ENCODE measurements at regions not wholly inside any gene's neighbourhood (a gene's known extent, or its start where the extent isn't known, plus 50 kb on each side); places are given as distances from the start of the nearest gene placed in this dataset.

- no peaks in the 10 kb centered on the region for H3K36me3 ChIP-seq
- H3K9me3 ChIP-seq, result no peaks in the 10 kb centered on the region
- peak overlapping the region in 2 of 4 donors; percentile 30 to 51 for H3K27ac ChIP-seq (replicated peaks in 1 of 4)
- TF ChIP-seq, protein P1, sequence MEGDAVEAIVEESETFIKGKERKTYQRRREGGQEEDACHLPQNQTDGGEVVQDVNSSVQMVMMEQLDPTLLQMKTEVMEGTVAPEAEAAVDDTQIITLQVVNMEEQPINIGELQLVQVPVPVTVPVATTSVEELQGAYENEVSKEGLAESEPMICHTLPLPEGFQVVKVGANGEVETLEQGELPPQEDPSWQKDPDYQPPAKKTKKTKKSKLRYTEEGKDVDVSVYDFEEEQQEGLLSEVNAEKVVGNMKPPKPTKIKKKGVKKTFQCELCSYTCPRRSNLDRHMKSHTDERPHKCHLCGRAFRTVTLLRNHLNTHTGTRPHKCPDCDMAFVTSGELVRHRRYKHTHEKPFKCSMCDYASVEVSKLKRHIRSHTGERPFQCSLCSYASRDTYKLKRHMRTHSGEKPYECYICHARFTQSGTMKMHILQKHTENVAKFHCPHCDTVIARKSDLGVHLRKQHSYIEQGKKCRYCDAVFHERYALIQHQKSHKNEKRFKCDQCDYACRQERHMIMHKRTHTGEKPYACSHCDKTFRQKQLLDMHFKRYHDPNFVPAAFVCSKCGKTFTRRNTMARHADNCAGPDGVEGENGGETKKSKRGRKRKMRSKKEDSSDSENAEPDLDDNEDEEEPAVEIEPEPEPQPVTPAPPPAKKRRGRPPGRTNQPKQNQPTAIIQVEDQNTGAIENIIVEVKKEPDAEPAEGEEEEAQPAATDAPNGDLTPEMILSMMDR (IDR thresholded peaks at IDR 0.05), result no peak
- TF ChIP-seq EP300 (IDR thresholded peaks at IDR 0.05), result no peak
- no peak for TF ChIP-seq POLR2A (IDR thresholded peaks at IDR 0.05; ENCODE audit: low read depth)
- TF ChIP-seq POLR2AphosphoS5 (IDR thresholded peaks at IDR 0.05), result no peak
- peaks cover 0 to 5% (median 0%) of the 10 kb centered on the region in 4 donors for H3K27me3 ChIP-seq
- intact Hi-C loops (cut with DNase I), result no loop called here
- H3K4me1 ChIP-seq, result peaks cover 29 to 57% (median 45%) of the 10 kb centered on the region in 4 donors
- no peak overlapping the region for H3K4me3 ChIP-seq
- 79% methylated on average over 11 of the region's 11 CpGs for WGBS
- DNase-seq (ENCODE audit: extremely low spot score), result no peak
These were observed 81.7 kb upstream of the TAF1B start for GRCh38 chr2:9761577-9761976.

DNA sequence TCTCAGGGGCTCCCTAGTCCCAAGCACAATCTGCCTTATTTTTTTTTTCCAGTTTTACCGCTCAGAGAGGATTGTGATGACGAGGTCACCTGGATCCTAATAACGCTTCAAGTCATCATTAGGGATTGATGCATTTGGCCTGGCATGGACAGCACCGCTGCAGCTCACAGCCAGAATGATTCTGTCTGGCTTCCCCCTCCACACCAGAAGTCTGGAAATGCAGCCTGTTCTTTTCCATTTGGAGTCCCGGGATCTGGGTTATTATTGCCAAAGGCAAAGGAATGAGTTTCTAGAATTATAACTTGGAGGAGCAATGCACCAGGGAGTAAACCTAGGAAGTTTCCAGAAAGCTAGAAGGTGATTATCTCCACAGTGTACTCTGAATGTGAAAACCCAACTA lies 81.1 kb upstream of the TAF1B start:
- 87% methylated on average over 5 of the region's 5 CpGs for WGBS
- H3K36me3 ChIP-seq, result no peaks in the 10 kb centered on the region
- no peak for DNase-seq (ENCODE audit: extremely low spot score)
- peaks cover 26 to 51% (median 40%) of the 10 kb centered on the region in 4 donors for H3K4me1 ChIP-seq
- H3K4me3 ChIP-seq, result no peak overlapping the region
- intact Hi-C loops (cut with DNase I), result no loop called here
- H3K27me3 ChIP-seq, result no peaks in the 10 kb centered on the region
- TF ChIP-seq, protein P1 (IDR thresholded peaks at IDR 0.05), result no peak
- TF ChIP-seq EP300 (IDR thresholded peaks at IDR 0.05) (no peak), POLR2AphosphoS5 (IDR thresholded peaks at IDR 0.05) (no peak), POLR2A (IDR thresholded peaks at IDR 0.05; ENCODE audit: low read depth) (no peak)
- H3K9me3 ChIP-seq, result no peaks in the 10 kb centered on the region
- peak overlapping the region in 2 of 4 donors; percentile 30 to 51 for H3K27ac ChIP-seq (replicated peaks in 1 of 4)

GRCh38 chr2:9762941-9763340 lies 80.3 kb upstream of the TAF1B start:
- Histone ChIP-seq H3K4me3 (no peak overlapping the region), H3K36me3 (no peaks in the 10 kb centered on the region), H3K9me3 (no peaks in the 10 kb centered on the region), H3K27me3 (no peaks in the 10 kb centered on the region), H3K27ac (replicated peaks in 1 of 4) (peak overlapping the region in 2 of 4 donors; percentile 30 to 51), H3K4me1 (peaks cover 23 to 44% (median 33%) of the 10 kb centered on the region in 4 donors)
- DNase-seq (ENCODE audit: extremely low spot score), result no peak
- no peak for TF ChIP-seq EP300 (IDR thresholded peaks at IDR 0.05)
- TF ChIP-seq, protein P1 (IDR thresholded peaks at IDR 0.05), result no peak
- no peak for TF ChIP-seq POLR2A (IDR thresholded peaks at IDR 0.05; ENCODE audit: low read depth)
- no peak for TF ChIP-seq POLR2AphosphoS5 (IDR thresholded peaks at IDR 0.05)
- intact Hi-C loops (cut with DNase I), result no loop called here
- WGBS, result 94% methylated on average over 5 of the region's 9 CpGs

DNA sequence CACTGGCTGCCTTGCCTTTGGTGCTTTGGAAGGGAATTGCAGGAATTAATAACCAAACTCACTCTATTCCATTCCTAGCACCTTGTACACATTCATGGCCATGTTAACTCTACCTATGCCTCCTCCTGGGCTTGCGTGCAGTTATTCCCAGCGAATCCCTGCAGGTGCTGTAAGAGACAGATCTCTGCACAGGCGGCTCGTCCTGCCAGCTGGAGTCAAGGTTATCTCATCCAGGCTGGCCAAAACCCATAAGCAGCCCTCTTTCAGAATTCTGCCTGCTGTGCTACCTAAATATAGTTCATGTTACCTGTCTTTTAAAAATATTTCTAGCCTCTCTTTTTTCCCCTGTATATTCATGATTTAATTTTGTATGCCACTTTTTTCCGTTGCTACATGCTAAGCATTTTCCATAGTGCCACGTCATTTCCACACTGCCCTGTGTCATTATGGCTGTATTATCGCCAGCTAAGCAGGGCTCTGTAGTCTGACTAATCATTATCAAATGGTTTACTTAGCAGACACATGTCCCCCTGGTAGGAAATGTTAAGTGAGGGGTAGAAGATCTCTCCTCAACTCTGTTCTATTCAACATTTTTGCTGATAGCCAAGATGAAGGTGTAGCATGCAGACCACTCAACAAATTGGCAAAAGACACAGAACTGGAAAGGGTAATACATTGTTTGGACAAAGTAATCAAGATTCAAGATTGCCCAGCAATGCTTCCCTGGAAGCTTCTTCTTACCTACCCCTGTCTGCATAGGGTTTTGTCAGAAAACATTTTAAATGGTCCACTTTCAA lies 79.7 kb upstream of the TAF1B start:
- DNase-seq (ENCODE audit: extremely low spot score), result no peak
- Histone ChIP-seq H3K9me3 (no peaks in the 10 kb centered on the region), H3K4me3 (no peak overlapping the region), H3K27ac (replicated peaks in 1 of 4) (no peak overlapping the region), H3K27me3 (no peaks in the 10 kb centered on the region), H3K4me1 (peaks cover 23 to 37% (median 27%) of the 10 kb centered on the region in 4 donors), H3K36me3 (no peaks in the 10 kb centered on the region)
- intact Hi-C loops (cut with DNase I), result no loop called here
- 87% methylated on average over 7 of the region's 7 CpGs for WGBS
- TF ChIP-seq POLR2AphosphoS5 (IDR thresholded peaks at IDR 0.05), result no peak
- TF ChIP-seq, protein P1 (IDR thresholded peaks at IDR 0.05), result no peak
- no peak for TF ChIP-seq POLR2A (IDR thresholded peaks at IDR 0.05; ENCODE audit: low read depth)
- no peak for TF ChIP-seq EP300 (IDR thresholded peaks at IDR 0.05)

Data from esophagus muscularis mucosa (tissue), 4 donors.